NB4 (cell line): ENCODE measurements at regions not wholly inside any gene's neighbourhood (a gene's known extent, or its start where the extent isn't known, plus 50 kb on each side); places are given as distances from the start of the nearest gene placed in this dataset.

Experiments used
- MYC ChIP-seq: IDR thresholded peaks from 2 replicates; pipeline ENCODE4 v1.6.1; 2011; ENCODE audit warnings: low read depth, low read length
- POLR2A ChIP-seq: IDR thresholded peaks from 2 replicates; pipeline ENCODE4 v1.6.1; 2011; ENCODE audit warnings: mild to moderate bottlenecking; ENCODE audit not compliant: insufficient read length; ENCODE audit errors: extremely low read depth
- TF ChIP-seq, protein P1 (sequence below): IDR thresholded peaks from one replicate; pipeline ENCODE4 v1.5.1; 2012; ENCODE audit warnings: low read depth, low read length
- TF ChIP-seq, protein P2 (sequence below): IDR thresholded peaks from 2 replicates; pipeline ENCODE4 v1.6.1; 2011; ENCODE audit warnings: low read depth, low read length

DNA sequence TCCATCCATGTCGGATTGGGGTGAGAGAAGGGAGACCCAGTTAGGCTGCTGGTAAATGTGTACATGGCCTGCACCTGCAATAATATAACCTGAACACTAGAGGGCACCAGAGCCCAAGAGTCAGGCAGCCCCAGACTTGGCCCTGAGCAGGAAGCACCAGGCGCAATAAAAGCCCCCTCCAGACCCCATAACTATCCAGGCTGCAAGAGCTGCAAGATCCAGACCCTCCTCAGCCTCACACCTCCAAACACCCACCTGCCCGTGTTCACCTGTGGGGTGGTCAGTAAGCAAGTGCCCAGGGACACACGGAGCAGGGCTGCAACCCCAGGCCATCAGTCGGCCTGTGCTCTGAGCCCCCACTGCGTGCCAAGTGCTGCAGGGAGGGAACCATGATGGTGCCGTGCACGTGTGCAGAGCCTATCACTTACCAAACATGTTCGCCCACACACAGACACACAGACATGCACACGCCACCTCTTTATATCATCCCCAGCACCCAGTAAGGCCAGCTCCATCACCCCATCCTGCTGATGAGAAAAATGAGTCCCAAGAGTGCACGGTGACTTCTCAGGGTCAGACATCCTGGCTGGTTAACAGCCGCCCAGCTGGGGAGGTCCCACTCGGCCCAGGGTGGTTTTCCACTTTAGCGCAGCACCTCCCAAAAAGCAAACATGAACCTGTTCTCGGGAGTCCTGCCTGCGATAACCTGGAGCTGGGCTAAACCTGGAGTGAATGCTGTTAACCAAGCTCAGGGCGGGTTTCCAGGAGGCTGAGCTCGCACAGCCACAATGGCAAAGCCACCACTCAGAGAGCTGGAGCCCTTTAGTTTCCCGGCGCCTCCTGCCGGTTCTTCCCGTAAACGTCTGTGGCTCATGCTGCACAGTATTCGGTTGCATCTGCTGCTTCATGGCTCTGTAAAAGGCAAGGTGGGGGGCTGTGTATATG is 439.8 kb downstream of the SOX9 start:
- no peak for TF ChIP-seq MYC
- TF ChIP-seq, protein P1, sequence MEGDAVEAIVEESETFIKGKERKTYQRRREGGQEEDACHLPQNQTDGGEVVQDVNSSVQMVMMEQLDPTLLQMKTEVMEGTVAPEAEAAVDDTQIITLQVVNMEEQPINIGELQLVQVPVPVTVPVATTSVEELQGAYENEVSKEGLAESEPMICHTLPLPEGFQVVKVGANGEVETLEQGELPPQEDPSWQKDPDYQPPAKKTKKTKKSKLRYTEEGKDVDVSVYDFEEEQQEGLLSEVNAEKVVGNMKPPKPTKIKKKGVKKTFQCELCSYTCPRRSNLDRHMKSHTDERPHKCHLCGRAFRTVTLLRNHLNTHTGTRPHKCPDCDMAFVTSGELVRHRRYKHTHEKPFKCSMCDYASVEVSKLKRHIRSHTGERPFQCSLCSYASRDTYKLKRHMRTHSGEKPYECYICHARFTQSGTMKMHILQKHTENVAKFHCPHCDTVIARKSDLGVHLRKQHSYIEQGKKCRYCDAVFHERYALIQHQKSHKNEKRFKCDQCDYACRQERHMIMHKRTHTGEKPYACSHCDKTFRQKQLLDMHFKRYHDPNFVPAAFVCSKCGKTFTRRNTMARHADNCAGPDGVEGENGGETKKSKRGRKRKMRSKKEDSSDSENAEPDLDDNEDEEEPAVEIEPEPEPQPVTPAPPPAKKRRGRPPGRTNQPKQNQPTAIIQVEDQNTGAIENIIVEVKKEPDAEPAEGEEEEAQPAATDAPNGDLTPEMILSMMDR, result peak; percentile 57
- TF ChIP-seq, protein P2, sequence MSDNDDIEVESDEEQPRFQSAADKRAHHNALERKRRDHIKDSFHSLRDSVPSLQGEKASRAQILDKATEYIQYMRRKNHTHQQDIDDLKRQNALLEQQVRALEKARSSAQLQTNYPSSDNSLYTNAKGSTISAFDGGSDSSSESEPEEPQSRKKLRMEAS, result no peak
- no peak for TF ChIP-seq POLR2A
